ENCODE measurements at regions not wholly inside any gene's neighbourhood (a gene's known extent, or its start where the extent isn't known, plus 50 kb on each side); places are given as distances from the start of the nearest gene placed in this dataset.

DNA sequence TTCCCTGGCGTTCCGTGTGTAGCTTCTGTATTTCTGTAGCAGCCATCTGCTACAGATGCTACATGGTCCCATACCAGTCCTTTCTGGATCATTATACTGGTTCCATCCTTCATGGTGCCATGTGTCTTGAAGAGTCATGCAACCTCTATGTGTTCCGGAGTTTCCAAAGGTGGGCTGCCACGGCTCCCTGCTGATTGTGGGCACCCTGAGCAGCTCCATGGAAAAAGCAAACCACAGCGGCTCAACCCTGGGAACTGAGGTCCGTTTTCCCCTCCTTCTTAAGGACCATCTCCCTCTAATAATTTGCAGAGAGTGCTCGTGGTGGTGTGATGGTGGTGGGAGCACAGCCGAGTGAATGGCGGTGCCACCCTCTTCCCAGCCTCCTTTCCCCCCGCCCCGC is 600.4 kb downstream of the CCDC171 start:
- no peak overlapping the region for H3K9ac ChIP-seq (ENCODE audit: insufficient read depth in 1 of 2, low read depth in 2 of 2, low read length in 2 of 2)
- no peaks in the 10 kb centered on the region for H3K9me3 ChIP-seq (replicated peaks; ENCODE audit: control insufficient read depth, insufficient read depth, low read depth, low read length)
- no peaks in the 10 kb centered on the region for H3K36me3 ChIP-seq (ENCODE audit: control insufficient read depth, insufficient read depth, low read length)
- in situ Hi-C loops (cut with MboI), result no loop called here
- H4K20me1 ChIP-seq (replicated peaks; ENCODE audit: control insufficient read depth, insufficient read depth, low read length), result no peaks in the 10 kb centered on the region
- no peak overlapping the region for H3K27ac ChIP-seq (ENCODE audit: extremely low read depth, low read depth, low read length)
- POLR2A ChIA-PET, result interaction anchor here (0.6 kb wide), 1 partner anchor 27 kb away, joined by 3 read pairs; no protein-coding TSS in a partner anchor
- BruUV-seq (replicated peaks), result no TSS peak
- H3K27me3 ChIP-seq (ENCODE audit: control insufficient read depth in 2 of 2, insufficient read depth in 2 of 2, low read length in 2 of 2), result no peaks in the 10 kb centered on the region
- WGBS (ENCODE audit: insufficient coverage, low coverage, missing lambda C conversion rate), result 0% methylated on average over 8 of the region's 11 CpGs
- no peak for DNase-seq (ENCODE audit: extremely low read depth in 1 of 4, low spot score in 3 of 4)
- H3K4me2 ChIP-seq (ENCODE audit: insufficient read depth, low read length), result no peak overlapping the region
- ATAC-seq, result no peak
- H3K4me1 ChIP-seq (replicated peaks in 1 of 2; ENCODE audit: control insufficient read depth in 2 of 2, insufficient read depth in 2 of 2, low read length in 2 of 2), result no peaks in the 10 kb centered on the region
- no peak overlapping the region for H3K4me3 ChIP-seq
- CTCF ChIA-PET (ENCODE audit: low intra/inter-chr PET ratio), result no interaction called here
- H2AFZ ChIP-seq (ENCODE audit: low read depth, low read length), result no peak overlapping the region
- H3K79me2 ChIP-seq (ENCODE audit: control insufficient read depth, insufficient read depth, low read length), result no peaks in the 10 kb centered on the region
- no peaks in the 10 kb centered on the region for H3K9me1 ChIP-seq (ENCODE audit: control insufficient read depth, insufficient read depth, low read length)
- intact Hi-C loops (cut with micrococcal nuclease), result no loop called here
- no peak for FAIRE-seq
- TF ChIP-seq, protein P1, sequence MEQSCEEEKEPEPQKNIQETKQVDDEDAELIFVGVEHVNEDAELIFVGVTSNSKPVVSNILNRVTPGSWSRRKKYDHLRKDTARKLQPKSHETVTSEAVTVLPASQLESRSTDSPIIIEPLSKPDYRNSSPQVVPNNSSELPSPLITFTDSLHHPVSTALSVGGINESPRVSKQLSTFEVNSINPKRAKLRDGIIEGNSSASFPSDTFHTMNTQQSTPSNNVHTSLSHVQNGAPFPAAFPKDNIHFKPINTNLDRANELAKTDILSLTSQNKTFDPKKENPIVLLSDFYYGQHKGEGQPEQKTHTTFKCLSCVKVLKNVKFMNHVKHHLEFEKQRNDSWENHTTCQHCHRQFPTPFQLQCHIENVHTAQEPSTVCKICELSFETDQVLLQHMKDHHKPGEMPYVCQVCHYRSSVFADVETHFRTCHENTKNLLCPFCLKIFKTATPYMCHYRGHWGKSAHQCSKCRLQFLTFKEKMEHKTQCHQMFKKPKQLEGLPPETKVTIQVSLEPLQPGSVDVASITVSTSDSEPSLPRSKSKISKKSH (CRISPR knock-in tag; IDR thresholded peaks at IDR 0.05), result no peak
- TF ChIP-seq, protein P2, sequence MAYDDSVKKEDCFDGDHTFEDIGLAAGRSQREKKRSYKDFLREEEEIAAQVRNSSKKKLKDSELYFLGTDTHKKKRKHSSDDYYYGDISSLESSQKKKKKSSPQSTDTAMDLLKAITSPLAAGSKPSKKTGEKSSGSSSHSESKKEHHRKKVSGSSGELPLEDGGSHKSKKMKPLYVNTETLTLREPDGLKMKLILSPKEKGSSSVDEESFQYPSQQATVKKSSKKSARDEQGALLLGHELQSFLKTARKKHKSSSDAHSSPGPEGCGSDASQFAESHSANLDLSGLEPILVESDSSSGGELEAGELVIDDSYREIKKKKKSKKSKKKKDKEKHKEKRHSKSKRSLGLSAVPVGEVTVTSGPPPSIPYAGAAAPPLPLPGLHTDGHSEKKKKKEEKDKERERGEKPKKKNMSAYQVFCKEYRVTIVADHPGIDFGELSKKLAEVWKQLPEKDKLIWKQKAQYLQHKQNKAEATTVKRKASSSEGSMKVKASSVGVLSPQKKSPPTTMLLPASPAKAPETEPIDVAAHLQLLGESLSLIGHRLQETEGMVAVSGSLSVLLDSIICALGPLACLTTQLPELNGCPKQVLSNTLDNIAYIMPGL (CRISPR knock-in tag; IDR thresholded peaks at IDR 0.05), result no peak
- TF ChIP-seq, protein P3, sequence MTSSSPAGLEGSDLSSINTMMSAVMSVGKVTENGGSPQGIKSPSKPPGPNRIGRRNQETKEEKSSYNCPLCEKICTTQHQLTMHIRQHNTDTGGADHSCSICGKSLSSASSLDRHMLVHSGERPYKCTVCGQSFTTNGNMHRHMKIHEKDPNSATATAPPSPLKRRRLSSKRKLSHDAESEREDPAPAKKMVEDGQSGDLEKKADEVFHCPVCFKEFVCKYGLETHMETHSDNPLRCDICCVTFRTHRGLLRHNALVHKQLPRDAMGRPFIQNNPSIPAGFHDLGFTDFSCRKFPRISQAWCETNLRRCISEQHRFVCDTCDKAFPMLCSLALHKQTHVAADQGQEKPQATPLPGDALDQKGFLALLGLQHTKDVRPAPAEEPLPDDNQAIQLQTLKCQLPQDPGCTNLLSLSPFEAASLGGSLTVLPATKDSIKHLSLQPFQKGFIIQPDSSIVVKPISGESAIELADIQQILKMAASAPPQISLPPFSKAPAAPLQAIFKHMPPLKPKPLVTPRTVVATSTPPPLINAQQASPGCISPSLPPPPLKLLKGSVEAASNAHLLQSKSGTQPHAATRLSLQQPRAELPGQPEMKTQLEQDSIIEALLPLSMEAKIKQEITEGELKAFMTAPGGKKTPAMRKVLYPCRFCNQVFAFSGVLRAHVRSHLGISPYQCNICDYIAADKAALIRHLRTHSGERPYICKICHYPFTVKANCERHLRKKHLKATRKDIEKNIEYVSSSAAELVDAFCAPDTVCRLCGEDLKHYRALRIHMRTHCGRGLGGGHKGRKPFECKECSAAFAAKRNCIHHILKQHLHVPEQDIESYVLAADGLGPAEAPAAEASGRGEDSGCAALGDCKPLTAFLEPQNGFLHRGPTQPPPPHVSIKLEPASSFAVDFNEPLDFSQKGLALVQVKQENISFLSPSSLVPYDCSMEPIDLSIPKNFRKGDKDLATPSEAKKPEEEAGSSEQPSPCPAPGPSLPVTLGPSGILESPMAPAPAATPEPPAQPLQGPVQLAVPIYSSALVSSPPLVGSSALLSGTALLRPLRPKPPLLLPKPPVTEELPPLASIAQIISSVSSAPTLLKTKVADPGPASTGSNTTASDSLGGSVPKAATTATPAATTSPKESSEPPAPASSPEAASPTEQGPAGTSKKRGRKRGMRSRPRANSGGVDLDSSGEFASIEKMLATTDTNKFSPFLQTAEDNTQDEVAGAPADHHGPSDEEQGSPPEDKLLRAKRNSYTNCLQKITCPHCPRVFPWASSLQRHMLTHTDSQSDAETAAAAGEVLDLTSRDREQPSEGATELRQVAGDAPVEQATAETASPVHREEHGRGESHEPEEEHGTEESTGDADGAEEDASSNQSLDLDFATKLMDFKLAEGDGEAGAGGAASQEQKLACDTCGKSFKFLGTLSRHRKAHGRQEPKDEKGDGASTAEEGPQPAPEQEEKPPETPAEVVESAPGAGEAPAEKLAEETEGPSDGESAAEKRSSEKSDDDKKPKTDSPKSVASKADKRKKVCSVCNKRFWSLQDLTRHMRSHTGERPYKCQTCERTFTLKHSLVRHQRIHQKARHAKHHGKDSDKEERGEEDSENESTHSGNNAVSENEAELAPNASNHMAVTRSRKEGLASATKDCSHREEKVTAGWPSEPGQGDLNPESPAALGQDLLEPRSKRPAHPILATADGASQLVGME (CRISPR knock-in tag; IDR thresholded peaks at IDR 0.05), result no peak
- no peak for TF ChIP-seq NR2F6 (CRISPR knock-in tag; IDR thresholded peaks at IDR 0.05)

All from K562 (cell line).